ENCODE measurements at regions not wholly inside any gene's neighbourhood (a gene's known extent, or its start where the extent isn't known, plus 50 kb on each side); places are given as distances from the start of the nearest gene placed in this dataset.
"Not testable (repeated sequence)": the region's sequence is repeated elsewhere in the genome, so short reads cannot be mapped to it uniquely, and the experiment has no call there.

DNA sequence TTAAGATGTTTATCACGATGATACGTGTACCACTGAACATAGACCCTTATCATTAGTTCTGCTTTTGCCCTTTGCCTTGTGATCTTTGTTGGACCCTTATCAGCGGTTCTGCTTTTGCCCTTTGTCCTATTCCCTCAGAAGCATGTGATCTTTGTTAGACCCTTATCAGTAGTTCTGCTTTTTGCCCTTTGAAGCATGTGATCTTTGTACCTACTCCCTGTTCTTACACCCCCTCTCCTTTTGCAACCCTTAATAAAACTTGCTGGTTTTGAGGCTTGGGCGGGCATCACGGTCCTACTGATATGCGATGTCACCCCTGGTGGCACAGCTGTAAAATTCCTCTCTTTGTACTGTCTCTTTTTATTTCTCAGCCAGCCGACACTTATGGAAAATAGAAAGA lies 117.0 kb downstream of the SDHAF3 start:
- not testable (repeated sequence) for DNase-seq

DNA sequence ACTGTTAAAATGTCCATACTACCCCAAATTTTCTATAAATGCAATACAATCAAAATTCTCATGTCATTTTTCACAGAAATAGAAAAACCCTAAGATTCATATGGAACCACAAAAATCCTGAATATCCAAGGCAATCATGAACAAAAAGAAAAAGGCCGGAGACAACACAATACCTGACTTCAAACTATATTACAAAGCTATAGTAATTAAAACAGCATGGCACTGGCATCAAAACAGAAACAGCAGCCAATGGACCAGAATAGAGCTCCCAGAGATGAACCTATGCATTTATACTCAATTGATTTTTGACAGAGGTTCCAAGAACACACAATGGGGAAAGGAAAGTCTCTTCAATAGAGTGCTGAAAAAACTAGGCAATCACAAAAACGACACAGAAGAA lies 128.8 kb downstream of the SDHAF3 start:
- DNase-seq: no peak

DNA sequence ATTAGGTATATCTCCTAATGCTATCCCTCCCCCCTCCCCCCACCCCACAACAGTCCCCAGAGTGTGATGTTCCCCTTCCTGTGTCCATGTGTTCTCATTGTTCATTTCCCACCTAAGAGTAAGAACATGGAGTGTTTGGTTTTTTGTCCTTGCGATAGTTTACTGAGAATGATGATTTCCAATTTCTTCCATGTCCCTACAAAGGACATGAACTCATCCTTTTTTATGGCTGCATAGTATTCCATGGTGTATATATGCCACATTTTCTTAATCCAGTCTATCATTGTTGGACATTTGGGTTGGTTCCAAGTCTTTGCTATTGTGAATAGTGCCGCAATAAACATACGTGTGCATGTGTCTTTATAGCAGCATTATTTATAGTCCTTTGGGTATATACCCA lies 140.7 kb downstream of the SDHAF3 start:
- DNase-seq: not testable (repeated sequence)

DNA sequence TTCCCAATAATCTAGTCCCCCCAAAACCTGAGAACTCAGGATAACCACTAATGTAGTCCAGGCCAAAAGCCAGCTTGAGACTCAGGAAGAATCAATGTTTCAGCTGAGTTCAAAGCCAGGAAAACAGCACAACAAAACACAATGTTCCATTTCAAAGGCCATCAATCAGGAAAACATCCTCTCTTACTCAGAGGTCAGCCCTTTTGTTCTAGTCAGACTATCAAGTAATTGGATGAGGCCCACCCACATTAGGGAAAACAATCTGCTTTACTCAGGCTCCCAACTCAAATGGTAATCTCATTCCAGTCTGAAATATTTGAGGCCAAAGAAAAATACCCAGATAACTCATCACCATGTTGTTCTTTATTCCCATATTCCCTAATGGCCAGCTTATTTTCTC lies 152.2 kb downstream of the SDHAF3 start:
- no peak for DNase-seq

DNA sequence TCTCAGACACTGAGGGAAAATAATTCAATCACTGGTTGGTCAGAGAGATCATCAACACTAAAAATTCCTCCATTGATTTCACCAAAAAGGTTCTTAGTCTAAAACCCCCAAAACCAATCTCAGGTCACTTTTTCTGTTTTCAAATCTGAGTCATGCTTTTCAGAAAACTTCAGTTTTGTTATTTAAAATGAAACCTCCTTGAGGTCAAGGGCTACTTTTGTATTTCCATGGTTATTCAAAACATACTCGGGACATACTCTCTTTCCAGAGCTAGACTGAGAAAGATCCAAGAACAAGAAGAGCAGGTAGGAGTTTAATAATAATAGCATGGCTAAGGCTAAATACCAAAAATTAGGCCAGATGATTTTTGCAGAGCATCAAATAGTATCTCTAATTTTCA lies 152.8 kb downstream of the SDHAF3 start:
- DNase-seq: no peak

DNA sequence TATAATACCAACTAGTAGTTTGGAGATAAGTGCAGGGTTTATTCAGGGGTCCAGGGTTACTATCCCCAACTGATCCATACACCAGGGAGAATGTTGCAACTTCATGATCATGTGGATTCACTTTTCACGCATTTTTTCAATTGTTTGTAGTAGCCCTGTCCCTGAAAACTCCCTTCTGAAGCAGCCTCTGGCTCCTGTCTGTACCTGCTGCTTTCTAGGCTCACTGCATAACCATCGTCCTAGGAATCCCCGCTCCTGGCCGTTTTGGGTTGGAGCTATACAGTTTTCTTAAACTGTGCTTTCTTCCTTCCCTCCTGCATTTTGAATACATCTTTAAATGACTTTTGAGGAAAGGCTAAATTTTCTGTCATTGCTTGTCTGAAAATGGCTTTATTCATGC lies 154.1 kb downstream of the SDHAF3 start:
- DNase-seq: no peak

DNA sequence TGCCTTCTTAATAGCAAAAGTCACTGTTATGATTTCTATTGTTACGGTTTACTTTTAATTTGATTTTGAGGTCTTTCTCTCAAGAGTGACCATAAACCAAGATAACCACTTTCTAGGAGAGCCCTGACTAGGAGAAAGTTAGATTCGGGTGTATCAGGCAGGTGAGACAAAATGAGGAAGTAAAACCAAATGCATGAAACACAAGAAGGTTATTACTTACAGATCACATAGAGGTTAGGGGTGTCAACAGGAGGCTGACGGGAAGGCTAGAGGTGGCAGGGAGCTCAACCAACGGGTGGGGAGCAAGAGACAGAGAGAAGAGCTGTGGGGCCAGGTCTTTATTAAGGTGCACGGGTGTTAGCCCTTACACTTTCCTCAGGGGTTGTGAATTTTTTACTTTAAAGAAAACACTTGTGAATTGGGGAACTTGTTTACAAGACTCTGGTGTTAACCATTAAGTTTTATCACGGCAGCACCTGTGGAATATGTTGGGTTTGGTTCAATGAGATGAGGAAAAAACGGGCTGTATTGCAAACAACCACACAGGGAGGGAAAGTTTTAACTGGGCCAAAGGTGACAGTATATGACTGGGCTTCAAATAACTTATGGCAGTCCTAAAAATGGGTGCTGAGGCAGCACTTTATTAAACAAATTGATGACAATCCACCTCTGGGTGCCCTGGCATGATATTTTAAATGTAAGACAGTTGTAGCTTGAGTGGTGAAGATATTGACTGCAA lies 154.9 kb downstream of the SDHAF3 start:
- DNase-seq: no peak

DNA sequence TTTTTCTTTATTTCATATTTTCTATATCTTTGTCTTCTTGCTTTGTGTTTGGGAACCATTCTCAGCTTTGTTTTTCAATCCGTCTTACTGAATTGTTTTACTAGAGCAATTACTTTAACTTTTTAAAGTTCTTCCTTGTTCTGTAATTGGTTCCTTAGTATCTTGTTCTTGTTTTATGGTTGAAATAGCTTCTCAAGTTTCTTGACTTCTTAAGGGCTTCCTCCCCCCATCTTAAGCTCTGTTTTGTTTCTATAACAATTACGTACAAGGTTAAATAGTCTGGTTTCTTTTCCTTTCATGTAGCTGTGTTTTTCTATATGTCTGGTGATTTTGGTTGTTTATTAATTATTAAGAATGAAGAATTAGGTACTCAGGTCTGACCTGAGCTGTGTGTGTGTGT lies 158.0 kb downstream of the SDHAF3 start:
- DNase-seq: no peak

DNA sequence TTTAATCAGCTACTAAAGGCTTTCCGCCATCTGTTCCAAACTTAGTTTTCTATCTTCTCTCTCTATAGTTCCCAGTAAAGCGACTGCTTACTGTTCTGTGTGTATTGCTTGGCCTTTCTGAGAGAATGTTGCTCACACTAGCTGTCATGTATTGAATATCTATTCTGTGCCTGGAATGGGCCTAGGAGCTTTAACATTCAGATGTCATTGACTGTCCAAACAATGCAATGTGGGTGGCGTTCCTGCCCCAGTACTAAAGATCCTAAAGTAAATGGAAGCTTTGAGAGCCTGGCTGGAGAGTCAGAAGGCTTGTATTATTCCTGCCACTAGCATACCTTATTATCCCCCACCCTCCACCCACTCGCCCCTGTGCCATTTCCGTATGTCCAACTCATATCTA lies 163.5 kb downstream of the SDHAF3 start:
- no peak for DNase-seq

DNA sequence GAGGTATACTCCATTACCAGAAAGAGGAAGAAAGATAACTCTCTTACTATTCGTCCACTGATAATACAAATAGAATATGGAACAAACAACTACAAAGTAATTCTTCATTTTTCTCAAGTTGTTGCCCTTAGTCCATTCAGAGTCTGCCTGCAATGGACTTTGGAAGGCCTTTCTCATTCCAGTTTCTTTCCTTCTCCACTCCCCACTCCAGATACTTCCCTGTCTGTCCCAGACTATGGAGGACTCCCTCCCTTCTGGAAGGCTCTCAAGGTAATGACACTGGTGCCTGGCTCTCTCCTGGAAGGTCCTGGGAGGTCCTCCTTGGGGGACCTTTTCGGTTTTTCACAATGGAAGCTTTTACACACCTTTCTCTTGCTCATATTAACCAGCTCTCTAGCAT lies 167.8 kb downstream of the SDHAF3 start:
- no peak for DNase-seq

DNA sequence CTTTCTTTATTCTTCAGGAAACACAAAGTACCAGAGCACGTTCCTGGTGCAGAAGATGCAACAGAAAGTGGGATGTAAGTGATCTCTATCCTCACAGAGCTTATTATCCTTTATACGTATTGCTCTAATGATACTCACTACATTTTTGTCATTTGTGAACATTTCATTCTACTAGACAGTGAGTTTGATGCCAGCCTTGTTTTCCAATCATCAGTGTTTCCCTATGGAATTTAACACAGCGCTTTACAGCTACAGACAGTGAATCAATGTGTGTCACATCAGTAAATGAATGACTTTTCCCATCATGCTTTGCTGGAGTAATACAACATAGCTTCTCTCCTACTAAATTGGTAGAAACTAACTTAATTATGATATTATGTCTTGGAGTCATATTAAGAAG lies 175.5 kb downstream of the SDHAF3 start:
- DNase-seq: no peak

DNA sequence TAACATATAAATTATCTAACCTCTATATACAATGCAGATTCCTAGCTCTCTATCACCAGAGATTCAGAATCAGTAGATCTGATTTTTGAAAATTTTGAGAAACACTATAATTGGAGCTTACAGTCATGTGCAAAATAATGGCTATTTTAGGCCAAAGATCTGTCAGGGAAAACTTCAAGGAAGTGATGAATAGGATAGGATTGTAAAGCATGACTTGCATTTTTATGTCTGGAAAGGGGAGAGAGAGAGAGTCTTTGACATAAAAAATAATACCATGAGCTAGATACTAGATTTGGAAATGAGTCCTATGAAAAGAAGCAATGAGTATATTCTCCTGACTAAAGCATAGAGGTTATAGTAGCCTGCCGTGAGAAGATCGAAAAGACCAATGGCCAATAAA lies 181.1 kb downstream of the SDHAF3 start:
- no peak for DNase-seq

DNA sequence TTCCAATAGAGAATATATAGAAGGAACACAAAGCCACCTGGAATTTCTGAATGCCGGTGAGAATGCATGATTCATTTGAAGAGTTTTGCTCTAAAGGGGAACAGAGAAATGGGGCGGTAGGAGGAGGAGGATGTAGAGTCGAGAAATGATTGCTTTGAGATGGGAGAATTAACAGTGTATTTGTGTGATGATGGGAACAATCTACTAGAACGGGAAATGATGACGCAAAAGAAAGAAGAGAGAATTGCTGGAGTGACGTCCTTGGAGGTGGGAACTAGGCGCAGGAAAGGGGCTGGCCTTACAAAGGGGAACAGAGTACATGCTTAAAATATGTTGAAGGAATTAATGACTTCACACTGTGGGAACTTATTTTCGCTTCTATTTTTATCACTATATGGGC lies 188.1 kb downstream of the SDHAF3 start:
- no peak for DNase-seq

DNA sequence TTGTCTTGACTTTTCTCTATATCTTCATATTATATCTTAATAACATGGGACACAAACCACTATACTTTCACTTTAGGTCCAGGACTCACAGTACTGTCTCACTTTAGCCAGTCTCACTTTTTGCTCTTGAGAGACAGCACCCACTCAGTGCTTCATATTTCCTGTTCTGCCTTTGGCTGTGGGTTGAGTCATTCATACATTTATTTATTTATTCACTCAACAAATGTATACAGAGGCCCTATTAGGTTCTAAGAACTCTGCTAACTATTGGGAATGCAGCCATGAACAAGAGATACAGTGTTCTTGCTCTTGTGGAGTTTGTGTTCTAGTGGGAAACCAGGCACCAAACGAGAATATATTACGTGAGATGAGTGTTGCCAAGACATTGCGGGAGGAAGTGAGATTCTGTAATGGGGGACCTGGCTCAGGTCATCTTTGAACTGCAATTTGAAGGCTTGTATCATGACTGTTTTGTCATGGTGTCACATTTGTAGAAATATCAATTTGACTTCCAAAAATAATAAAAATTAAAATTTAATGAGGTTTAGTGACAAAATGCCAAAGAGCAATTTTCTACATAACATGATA lies 190.1 kb downstream of the SDHAF3 start:
- DNase-seq: no peak

DNA sequence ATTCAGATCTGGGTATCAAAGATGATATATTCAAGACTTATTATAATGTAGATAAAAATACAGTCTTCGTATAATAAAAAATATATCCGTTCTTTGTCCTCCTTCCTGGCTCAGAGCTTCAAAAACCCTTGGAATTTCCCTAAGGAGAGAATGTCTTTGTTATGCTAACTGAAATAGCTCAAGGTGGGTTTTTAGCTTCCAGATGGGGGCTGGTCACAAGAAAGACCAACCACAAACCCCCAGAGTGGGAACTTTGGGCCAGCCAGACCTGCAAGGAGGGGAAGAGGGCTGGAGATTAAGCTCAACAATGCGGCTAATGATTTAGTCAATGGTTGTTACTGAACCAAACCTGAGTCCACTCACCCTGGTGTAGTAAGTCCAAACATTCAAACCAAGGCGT lies 196.4 kb downstream of the SDHAF3 start:
- no peak for DNase-seq

DNA sequence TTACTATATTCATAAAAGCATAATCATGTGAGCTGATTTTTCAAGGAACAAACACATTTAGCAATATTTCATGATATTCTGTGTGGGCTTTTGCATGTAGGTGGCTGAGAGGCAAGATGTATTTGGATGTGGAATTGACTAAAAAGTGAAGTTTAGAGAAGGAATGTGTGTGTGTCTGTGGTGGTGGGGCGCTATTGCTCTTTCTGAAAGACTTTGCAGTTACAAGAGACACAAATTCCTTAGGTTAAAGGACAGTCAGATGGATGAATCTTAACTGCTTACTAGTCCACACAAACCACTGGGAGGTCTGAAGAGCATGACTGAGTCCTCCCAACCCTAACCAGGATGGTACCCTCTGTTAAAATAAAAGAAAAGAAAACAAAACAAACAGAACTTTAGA lies 200.1 kb downstream of the SDHAF3 start:
- DNase-seq: no peak

DNA sequence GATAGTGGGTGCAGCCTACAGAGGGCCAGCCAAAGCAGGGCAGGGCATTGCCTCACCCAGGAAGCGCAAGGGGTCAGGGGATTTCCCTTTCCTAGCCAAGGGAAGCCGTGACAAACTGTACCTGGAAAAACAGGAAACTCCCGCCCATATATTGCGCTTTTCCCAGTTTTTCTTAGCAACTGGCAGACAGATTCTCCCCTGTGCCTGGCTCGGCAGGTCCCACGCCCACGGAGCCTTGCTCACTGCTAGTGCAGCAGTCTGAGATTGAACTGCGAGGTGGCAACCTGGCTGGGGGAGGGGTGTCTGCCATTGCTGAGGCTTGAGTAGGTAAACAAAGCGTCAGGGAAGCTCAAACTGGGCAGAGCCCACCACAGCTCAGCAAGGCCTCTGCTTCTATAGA lies 212.4 kb downstream of the SDHAF3 start:
- not testable (repeated sequence) for DNase-seq

DNA sequence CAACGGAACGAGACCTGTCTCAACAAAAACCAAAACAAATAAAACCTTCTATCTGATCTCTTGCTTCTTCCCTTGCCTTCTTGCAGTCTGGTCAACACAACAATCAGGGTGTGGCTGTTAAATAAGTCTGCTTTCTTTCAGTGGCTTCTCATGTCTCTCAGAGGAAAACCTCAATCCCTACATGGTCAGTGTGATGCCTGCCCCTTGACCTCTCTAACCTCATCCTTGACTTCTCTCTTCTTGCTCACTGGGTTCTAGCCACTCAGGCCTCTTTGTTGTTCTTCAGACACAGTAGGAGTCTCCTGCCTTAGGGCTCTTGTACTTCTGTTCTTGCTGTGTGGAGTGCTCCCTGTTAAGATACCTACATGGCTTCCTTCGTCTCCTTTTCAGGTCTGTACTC lies 220.4 kb downstream of the SDHAF3 start:
- no peak for DNase-seq

DNA sequence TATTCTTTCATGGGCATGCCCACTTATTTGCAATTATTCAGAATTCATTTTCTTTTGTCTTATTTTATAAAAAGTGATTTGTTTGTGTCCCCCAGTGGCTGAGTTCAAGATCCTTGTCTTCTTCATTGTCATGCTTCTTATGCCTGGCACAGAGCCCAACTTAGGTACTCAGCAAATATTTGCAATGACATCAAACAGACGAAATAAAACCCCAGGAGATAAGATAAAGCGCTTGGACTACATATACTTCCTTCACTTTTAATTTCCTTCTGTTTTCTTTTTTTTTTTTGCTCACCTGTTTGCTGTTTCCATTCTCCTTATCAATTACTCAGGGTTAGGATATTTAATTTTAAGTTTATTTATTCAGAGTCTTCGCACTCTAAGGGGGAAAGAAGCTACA lies 225.0 kb downstream of the SDHAF3 start:
- DNase-seq: no peak

DNA sequence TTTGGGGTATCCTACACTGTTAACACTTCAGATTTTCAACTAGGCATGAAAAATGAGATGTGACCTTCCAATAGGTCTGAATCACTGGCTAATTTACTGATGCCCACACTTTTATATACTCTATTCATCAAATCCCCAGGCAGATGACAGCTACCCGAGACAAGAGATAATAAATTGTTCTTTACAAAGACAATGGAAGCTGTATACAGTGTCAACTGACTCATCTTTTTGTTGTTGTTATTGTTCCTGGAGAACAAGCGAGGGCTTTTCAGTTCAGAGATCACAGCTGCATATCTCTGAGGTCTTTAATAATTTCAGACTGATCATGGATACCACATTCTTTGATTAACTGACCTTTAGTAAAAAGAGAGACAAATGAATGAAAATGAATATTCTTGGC lies 228.9 kb downstream of the SDHAF3 start:
- DNase-seq: no peak

DNA sequence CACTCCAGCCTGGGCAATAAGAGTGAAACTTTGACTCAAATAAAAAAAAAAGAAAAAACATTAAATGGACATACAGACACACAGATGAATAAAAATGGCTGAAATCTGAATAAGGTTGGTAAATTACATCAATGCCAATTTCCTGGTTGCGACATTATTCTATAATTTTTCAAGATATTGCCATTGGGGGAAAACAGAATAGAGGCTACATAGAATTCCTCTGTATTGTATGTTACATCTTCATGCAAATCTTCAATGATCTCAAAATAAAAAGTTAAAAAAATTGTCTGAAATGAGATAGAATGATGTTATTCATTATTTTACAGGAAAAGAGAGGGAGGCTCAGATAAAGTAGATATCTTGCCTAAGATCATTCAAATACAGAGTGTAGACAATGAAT lies 234.0 kb downstream of the SDHAF3 start:
- DNase-seq: no peak

DNA sequence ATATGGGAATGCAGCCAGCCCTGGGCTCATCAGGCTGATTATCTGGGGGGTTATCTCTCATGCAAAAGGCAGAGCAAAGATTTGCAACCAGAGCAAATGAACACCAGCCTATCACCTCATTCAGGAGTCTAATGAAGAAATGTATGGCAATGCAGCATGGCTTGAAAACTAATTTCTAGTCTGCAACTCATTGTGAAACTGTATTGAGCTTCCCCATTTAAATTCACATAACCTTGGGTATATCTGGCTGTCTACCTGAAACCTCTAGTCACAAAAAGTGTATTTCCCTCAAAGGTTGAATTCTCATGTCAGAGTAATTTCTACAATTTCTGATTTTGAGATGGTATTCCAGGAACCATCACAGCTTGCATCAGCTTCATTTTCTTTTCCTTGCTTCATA lies 240.0 kb downstream of the SDHAF3 start:
- DNase-seq: no peak

DNA sequence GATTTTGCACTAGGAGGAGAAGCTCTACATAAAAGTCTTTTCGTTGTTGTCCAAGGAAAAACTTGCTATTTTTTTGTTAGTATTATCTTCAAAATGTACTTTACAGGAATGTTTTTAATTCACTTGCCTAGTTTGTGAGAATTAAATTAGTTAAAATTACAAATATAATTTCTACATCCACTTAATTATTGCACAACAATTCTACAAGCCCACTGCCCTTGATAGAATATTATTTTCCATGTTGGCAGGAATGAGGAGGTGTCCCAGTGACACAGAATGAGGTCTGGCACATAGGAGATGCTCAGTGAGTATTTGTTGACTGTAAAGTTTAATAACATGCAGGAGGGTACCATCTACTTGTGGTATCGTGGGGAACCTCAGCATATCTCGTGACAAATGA lies 255.4 kb downstream of the SDHAF3 start:
- DNase-seq: no peak

DNA sequence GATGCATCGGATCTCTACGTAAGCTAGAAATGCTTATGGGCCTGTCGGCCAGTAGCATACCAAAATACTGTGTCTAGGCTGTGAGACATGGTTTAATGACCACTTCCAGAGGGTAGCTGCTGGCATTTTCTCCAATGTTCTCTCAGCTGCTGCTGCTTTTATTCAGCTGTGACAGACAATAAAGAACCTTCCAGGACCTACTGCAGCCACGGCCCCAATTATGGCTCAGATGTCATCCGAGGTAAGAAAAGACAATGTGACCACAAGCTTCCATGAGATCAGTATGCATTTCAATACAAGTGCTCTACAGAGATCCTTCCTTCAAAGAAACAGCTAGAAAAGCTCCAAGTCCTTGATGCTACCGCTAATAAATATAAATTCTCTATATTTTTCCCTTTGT lies 256.2 kb downstream of the SDHAF3 start:
- DNase-seq: no peak

DNA sequence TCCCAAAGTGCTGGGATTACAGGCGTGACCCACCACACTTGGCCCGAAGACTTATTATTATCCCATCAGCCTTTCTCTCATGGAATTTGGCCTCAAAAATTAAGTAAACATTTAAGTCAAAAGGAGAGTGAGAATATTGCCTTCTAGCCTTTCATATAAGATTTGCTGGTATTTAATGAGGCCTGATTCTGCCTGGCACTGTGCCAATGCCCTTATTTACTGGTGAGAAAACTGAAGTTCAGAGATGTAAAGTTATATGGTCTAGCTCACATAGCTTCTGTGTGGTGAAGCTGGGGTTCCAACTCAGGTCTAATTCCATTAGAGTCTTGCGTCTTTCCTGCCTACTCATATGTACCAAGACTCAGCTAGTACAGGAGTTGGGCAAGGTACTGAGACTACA lies 260.2 kb downstream of the SDHAF3 start:
- DNase-seq: no peak
